NCI-H526 (cell line): ENCODE measurements at regions not wholly inside any gene's neighbourhood (a gene's known extent, or its start where the extent isn't known, plus 50 kb on each side); places are given as distances from the start of the nearest gene placed in this dataset.
"Not testable (repeated sequence)": the region's sequence is repeated elsewhere in the genome, so short reads cannot be mapped to it uniquely, and the experiment has no call there.

Source experiments
- DNase-seq, 2 experiments: peaks; one replicate each; lab custom pipeline; 2025; lab: John Stamatoyannopoulos, UW

GRCh38 chr18:65998971-65999700 lies 248.3 kb downstream of the CDH7 start:
- DNase-seq = not testable (repeated sequence)

- DNase-seq = no peak
These were observed 244.4 kb downstream of the CDH7 start for GRCh38 chr18:65995206-65995605.

GRCh38 chr18:65994302-65994701 lies 243.5 kb downstream of the CDH7 start:
- no peak for DNase-seq

GRCh38 chr18:65990944-65991708 lies 240.3 kb downstream of the CDH7 start:
- DNase-seq = no peak

GRCh38 chr18:65990174-65990690 lies 239.4 kb downstream of the CDH7 start:
- no peak for DNase-seq

DNA sequence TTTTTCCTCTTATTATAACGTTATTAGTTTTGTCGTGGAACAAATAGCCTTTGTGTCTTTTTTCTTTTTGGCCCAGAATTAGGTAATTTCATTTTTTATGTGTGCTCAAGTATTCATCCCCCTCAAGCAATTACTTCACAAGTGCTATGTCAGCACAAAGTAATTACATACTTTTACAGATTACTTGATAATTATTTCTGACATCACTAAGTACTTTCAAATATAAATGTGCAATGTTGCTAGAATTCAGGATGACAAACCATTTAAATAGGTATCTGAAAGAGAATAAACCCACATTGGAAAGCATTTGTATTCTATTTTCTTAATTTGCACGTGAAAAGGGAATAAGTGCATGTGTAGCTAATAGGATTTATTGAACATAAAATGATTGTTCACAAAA lies 238.2 kb downstream of the CDH7 start:
- DNase-seq = no peak

GRCh38 chr18:65988386-65988785 lies 237.6 kb downstream of the CDH7 start:
- no peak for DNase-seq

DNA sequence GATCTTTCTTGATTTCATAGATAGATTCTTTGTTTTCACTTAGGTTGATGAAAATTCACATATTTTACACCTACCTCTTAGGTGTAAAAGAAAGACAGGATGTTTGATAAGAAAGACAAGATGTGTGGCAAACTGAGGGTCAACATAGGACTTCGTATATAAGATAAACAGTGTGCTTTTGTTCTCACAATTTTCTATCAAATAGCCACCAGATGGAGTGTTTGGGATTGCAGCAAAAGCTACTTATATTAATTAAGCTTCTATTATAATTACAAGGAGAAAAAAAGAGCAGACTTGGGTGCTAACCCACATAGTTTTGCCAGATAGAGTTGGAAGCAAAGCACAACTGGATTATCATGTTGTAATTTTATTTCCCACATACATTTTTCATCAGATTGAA lies 232.9 kb downstream of the CDH7 start:
- DNase-seq = peak; percentile 9 to 17

- no peak for DNase-seq
These were observed 224.7 kb downstream of the CDH7 start for GRCh38 chr18:65975536-65975935.

GRCh38 chr18:65974758-65975157 lies 223.9 kb downstream of the CDH7 start:
- no peak for DNase-seq

DNA sequence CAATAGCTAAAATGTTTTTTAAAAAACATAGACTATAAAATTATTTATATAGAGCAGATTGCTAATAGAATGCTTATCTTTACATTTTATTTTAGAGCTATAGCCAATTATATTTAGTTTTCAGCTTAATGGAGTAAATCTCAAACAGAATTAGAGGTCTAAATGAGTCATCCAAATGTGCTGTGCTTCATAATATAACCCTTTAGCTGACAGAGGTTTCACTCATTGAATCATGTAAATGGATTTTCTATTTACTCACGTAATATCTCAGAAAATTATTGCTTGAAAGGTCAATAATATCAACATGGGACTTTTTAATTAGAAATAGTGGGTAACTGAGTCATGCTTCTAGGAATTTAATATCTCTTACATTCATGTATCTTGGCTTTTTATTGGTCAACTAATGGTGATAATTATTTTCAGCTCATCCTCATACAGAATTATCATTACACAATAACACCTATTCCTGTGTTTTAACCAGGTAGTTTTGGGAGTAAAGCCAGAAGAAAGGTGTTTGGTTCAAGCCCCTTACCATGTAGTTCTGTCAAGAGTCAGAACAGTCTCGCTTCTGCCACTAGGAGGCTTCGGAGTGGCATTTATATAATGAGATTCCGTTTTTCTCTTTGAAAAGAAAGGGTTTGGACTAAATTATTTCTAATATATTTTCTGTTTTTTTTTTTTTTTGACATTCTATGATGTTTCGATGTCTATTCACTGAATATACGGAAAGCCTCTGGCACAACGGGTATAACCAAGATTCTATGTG lies 217.6 kb downstream of the CDH7 start:
- DNase-seq = no peak

- DNase-seq = peak in 1 of 2 experiments; percentile 2
These were observed 204.9 kb downstream of the CDH7 start for GRCh38 chr18:65955747-65956146.

DNA sequence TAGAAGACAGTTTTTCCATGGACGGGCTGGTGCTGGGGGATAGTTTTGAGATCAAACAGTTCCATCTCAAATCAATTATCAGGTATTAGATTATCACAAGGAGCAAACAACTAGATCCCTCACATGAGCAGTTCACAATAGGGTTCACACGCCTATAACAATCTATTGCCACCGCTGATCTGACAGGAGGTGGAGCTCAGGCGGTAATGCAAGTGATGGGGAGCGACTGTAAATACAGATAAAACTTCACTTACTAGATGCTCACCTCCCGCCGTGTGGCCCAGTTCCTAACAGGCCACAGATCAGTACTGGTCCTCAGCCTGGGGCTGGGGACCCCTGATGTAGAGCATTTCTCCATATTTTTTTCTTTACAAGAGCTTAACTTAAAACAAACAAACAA lies 203.6 kb downstream of the CDH7 start:
- DNase-seq = no peak

DNA sequence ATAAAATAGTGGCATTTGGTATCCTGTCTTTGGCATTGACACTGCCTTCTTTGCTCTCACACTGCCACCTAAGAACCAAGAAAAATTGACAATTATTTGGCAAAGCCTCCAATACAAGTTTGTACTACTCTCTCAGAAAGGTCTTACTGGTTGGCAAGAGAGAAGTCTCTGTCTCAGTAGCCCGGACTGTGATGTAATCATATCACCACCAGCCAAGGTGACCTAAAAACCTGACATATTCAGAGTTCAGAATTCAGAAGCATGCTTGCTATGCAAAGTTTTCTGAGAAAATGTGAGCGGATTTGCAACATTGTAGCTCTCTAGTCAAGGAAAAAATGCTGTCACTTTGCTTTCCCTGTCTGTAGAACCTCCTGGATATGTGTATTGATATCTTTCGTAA lies 196.0 kb downstream of the CDH7 start:
- DNase-seq = no peak

DNA sequence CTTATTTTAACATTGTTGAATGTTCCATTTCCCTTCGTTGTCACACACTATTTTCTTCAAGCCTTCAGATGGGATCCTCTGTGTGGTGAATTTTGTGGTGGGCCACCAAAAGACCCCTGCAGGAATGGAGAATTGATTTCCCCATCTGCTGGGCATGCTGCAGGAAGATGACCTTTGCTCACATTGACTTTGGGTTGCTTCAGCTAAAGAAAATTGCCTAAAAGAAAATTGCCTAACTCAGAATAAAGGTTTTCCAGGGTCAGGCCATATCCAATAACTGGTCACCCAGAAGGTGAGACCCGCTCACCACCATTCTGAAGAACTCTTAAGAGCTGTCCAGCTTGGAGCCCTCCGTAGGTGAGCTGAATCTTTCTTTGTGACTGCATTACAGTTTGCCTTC lies 192.5 kb downstream of the CDH7 start:
- no peak for DNase-seq

DNA sequence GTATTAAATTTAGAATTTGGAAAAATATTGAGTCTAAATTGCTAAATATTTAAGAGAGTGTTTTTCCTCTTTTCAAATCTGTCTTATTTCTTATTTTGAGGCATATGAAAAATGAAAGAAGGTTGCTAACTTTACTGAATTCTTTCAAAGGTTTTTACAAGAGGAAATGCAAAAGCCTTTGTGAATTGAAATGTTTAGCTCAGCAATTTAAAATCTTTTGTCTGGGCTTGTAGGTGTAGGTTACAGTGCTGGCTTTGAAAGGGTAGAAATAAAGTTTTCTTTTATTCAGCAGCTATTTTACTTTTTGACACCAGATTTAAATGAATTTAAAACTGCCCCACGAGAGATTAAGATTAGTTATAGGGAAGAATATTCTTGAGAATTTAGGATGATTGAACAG lies 192.0 kb downstream of the CDH7 start:
- no peak for DNase-seq

GRCh38 chr18:65942104-65942503 lies 191.3 kb downstream of the CDH7 start:
- DNase-seq = no peak

GRCh38 chr18:65941482-65941881 lies 190.7 kb downstream of the CDH7 start:
- DNase-seq = no peak
